Activated CD8-positive, alpha-beta memory T cell treated with anti-CD3 and anti-CD28 coated beads, Interleukin-2, amount 50 U/mL, for 24 hours (primary cell): ENCODE measurements at regions not wholly inside any gene's neighbourhood (a gene's known extent, or its start where the extent isn't known, plus 50 kb on each side); places are given as distances from the start of the nearest gene placed in this dataset.

ENCODE experiments used
- DNase-seq: peaks from one replicate; pipeline ENCODE4 v3.0.0-alpha.2; 2020; ENCODE audit errors: extremely low read depth

- no peak for DNase-seq
Observed at GRCh38 chr14:101480747-101481530, 80.4 kb upstream of the DIO3 start.

GRCh38 chr14:101481557-101481956, 79.7 kb upstream of the DIO3 start:
- no peak for DNase-seq

DNA sequence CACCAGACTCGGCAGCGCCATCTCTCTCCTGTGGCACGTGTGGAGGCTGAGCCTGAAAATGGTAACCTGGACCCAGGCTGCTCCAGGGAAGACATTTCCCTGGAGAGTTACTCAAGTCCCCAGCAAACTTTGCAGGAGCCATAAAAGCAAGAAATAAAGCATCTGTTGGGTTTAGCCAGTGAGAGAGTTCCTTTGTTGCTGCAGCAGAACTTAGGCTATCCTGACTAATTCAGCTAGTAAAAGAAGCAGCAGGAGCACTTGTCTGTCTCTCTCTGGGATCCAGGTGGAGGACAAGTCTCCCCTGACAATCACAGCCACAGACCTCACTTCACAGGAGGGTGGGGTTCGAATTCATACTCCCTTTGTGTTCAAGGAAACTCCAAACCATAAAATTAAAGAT, 79.2 kb upstream of the DIO3 start:
- DNase-seq, result no peak

GRCh38 chr14:101483829-101484228, 77.5 kb upstream of the DIO3 start:
- no peak for DNase-seq

DNA sequence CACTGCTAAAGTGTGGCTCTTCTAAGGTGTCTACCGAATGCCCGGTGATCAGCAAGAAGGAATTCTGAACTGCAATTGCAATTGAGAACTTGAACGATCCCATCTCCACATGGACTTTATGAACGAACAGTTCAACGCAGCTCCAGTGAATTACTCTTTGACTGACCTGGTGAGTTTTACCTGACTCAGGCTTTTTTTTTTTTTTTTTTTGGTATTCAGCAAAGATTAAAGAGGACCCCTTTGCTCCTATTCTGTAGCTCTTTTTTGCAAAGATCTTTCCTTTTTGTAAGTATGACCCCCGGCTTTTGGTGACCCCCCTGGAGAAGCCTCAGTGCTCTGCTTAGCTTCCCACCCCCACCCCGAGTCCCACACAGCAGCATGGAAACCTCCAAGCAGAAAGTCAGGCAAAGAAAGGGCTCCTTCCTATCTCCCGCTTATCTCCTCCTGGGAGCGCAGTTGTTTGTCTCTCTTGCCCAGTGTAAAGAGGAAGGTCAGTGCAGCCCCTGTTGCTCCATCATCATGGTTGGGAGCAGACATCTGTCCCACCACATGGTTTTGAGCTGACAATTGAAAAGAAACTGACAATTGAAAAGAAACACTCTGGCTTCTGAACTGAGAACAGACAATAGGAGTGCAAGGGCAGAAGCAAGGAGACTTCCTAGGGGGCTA, 72.1 kb upstream of the DIO3 start:
- no peak for DNase-seq

DNA sequence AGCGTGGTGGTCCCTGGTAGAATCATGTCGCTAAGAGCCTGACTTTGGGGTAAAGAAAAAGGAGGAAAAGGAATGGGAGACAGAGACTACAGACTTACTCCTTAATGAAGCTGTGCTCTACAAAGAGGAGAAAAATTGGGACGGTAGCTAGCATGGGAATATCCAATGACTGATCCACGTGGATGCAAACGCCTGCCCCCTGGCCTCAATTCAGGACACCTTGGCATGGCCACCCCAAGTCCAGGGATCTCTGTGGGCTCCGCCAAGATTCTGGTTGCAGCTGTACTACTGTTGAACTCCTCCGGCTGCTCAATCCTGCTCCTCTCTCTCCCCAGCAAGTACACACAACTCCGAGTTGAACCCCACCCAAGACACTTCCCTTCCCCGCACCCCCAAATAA, 70.5 kb upstream of the DIO3 start:
- DNase-seq, result no peak

DNA sequence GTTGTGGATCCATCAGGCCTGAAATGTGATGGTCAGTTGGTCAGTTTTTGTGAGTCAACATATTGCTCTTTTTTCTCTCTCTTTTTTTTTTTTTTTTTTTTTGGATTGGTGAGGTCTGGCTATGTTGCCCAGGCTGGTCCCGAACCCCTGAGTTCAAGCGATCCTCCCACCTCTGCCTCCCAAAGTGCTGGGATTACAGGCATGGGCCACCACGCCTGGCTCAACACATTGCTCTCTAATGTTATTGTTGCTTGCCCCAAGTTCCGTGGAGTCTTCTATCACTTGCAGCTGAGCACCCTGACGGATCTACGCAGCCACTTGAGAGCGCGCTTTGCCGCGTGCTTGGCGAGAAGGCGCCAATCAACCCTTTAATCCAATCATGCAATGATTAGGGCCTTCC, 69.5 kb upstream of the DIO3 start:
- DNase-seq, result no peak

DNA sequence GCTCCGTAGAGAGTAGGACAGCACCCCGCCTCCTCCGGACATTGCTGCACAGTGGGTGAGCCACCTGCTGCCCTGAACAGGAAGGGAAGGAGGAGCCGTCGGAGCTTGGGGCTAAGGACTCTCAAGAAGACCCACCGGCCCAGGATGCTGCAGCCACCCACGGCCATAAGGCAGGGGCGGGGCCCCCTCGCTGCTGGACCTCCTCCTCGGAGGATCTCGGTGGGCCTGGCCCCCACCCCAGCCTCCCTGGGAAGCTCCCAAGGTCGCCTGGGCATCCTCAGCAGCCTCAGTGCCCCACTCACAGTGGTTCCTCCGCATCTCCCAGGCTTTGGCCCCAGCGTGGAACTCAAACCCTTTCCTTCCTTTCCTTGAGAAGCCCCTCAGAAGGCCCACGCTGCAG, 68.6 kb upstream of the DIO3 start:
- DNase-seq, result no peak

DNA sequence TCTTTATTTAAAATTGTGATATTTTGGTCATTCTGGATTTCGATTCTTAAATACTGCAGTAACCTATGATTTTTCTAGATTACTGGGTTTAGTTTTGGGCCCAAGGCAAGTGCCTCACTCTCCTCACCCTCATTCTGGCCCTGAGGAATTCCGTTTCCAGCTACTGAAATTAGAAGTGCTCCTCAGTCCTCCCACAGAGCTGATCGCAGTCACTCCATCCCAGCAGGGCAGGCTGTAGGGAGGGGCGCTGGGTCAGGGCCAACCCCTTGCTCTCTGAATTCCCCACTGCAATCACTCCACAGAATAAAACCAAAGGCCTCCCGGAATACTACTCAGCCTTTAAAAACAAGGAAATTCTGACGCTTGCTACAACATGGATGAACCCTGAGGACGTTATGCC, 66.5 kb upstream of the DIO3 start:
- DNase-seq, result no peak

GRCh38 chr14:101495284-101495683, 66.0 kb upstream of the DIO3 start:
- DNase-seq, result no peak

DNA sequence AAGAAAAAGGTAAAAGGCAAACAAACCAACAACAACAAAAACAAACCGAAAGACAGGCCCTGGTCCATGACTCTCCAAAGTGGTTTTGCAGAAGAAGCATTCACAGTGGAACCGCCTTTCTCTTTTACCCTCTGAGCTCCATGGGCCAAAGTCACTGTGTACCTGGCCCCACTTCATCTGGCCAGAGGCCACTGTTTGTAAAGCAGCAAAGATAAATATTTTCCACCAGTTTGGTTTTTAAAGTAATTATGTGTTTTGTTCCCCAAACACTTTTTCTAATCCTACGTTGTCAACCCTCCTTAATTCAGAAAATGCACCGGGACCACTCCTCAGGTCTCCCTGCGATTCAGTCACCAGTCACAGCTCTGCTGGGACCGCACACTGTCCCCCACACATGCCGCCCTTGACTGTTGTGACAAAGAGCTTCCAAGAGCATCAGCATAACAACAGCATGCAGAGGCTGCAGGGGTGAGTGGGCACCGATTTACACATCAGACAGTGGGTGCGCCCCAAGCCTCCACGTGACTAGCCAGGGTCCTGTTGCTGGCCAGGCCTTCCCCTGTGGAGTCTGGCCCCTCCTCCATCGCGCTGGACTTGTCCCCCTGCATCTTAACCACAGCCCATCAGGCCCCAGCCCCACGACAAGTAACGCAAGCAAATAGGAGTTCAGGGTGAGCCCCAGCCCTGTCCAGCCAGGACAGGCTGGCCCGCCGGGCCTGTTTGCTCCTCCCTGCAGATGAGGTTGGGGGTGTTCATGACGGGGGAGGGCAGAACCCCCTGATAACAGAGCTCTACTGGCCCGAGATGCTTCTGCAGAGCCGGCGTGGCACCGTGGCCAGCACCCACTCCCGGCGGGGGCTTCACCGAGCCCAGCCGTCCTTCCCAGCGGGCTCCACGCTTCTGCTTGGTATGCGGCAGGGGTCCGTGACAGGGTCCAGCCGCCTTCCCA, 65.2 kb upstream of the DIO3 start:
- no peak for DNase-seq

GRCh38 chr14:101496776-101497683, 64.3 kb upstream of the DIO3 start:
- no peak for DNase-seq

GRCh38 chr14:101497684-101498525, 63.4 kb upstream of the DIO3 start:
- no peak for DNase-seq

- no peak for DNase-seq
Observed at GRCh38 chr14:101498526-101498860, 62.8 kb upstream of the DIO3 start.

- no peak for DNase-seq
Observed at GRCh38 chr14:101499080-101499479, 62.2 kb upstream of the DIO3 start.

DNA sequence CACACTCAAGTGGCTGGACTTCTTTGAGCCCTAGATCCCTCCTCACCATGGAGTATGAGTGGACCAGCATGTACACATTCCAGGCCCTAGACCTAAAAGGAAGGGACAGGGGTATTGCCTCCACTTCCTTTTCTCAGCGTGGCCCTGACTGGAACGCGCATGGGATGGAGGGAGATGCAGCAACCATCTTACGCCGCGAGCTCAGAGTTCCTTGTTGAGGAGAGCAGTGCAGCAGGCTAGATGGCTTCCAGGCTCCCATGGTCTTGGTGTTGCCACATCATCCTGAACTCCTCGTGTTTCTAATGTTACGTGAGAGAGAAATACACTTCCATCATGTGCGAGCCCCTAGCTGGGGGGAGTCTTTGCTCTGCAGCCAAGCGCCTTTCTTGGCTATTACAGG, 61.8 kb upstream of the DIO3 start:
- DNase-seq, result no peak

DNA sequence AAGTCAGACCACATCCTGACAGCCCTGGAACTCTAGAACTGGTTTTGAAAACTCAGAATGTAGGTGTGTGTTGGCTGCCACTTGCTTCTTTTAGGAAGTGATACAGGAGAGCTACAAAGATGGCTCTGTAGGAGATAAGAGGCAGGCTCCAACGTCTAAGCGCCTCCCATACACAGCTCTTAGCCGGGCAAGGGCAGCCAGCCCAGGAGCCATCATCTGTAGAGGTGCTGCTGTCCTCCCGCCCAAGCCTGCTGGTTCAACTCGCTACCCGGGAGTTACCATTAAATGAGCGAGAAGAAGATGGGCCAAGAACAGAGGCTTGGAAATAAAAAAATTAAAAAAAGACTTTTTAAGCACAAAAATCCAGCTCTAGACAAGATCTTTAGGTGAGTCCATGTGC, 61.2 kb upstream of the DIO3 start:
- DNase-seq, result no peak

GRCh38 chr14:101500681-101501080, 60.6 kb upstream of the DIO3 start:
- DNase-seq, result no peak

- no peak for DNase-seq
Observed at GRCh38 chr14:101501341-101501740, 60.0 kb upstream of the DIO3 start.

GRCh38 chr14:101501858-101502615, 59.3 kb upstream of the DIO3 start:
- no peak for DNase-seq
